Kidney (tissue), 13 donors: ENCODE measurements at regions not wholly inside any gene's neighbourhood (a gene's known extent, or its start where the extent isn't known, plus 50 kb on each side); places are given as distances from the start of the nearest gene placed in this dataset.

ENCODE experiments used
- DNase-seq, 5 donors: peaks; one replicate each; pipeline ENCODE4 v3.0.0-alpha.2; 2013 to 2020
- FAIRE-seq: peaks from 2 replicates; lab custom pipeline; 2012; peaks lifted over from hg19 to GRCh38; lab: Jason Lieb, UNC
- H3K27ac ChIP-seq, 2 donors: one replicate each; pipeline ENCODE4 v1.7.0; 2013; ENCODE audit warnings: low read depth in 2 of 2, low read length in 2 of 2, inconsistent platforms in 1 of 2
- H3K27me3 ChIP-seq: one replicate; pipeline ENCODE4 v1.7.1; 2013; ENCODE audit warnings: low read length, inconsistent platforms; ENCODE audit not compliant: control insufficient read depth, insufficient read depth
- H3K36me3 ChIP-seq, 3 donors: one replicate each; pipeline versions ENCODE4 v1.7.0 to v1.7.1; 2013; ENCODE audit warnings: low read length in 3 of 3, control low read depth in 1 of 3, inconsistent platforms in 1 of 3; ENCODE audit not compliant: insufficient read depth in 3 of 3, control insufficient read depth in 2 of 3
- H3K4me1 ChIP-seq, 3 donors: one replicate each; pipeline versions ENCODE4 v1.7.0 to v1.7.1; 2013; ENCODE audit warnings: low read length in 3 of 3, inconsistent platforms in 1 of 3, low read depth in 1 of 3; ENCODE audit not compliant: control insufficient read depth in 2 of 3, insufficient read depth in 2 of 3
- H3K4me3 ChIP-seq, 3 donors: one replicate each; pipeline versions ENCODE4 v1.7.0 to v1.8.1; 2013; ENCODE audit warnings: low read length in 3 of 3, control low read depth in 1 of 3, inconsistent platforms in 1 of 3
- H3K9ac ChIP-seq, 3 donors: one replicate each; pipeline versions ENCODE4 v1.7.0 to v1.7.1; 2013; ENCODE audit warnings: low read length in 3 of 3, control low read depth in 1 of 3, inconsistent platforms in 1 of 3
- H3K9me3 ChIP-seq, 3 donors: one replicate each; pipeline versions ENCODE4 v1.7.0 to v1.7.1; 2013; ENCODE audit warnings: low read length in 3 of 3, control low read depth in 1 of 3, inconsistent platforms in 1 of 3; ENCODE audit not compliant: control insufficient read depth in 2 of 3, insufficient read depth in 1 of 3
- CTCF ChIP-seq: IDR thresholded peaks from 3 replicates; pipeline ENCODE4 v1.5.1; 2012; ENCODE audit warnings: mild to moderate bottlenecking, moderate library complexity, borderline replicate concordance; ENCODE audit not compliant: insufficient read depth; ENCODE audit errors: extremely low read depth
- intact Hi-C: fragments of 100-400 bp; cut with DNase I; formaldehyde crosslinking; loops from one replicate; pipeline ENCODE4 v1.11.1; 2022
- donor health status: control.
- donor health status: control.
- donor health status: control.
- donor health status: control.
- donor health status: control.
- donor health status: DM: yes; HTN: yes; CAD: no.
- donor health status: Normal renal cell carcinoma (clear cell type).

GRCh38 chr9:135246248-135247205 lies 159.1 kb downstream of the OLFM1 start:
- H3K4me3 ChIP-seq: no peak overlapping the region
- no peaks in the 10 kb centered on the region for H3K9me3 ChIP-seq
- no peaks in the 10 kb centered on the region for H3K4me1 ChIP-seq
- no peaks in the 10 kb centered on the region for H3K27me3 ChIP-seq
- TF ChIP-seq CTCF: no peak
- intact Hi-C loops: no loop called here
- H3K9ac ChIP-seq: no peak overlapping the region
- DNase-seq (peak in 1 of 5 donors; percentile 41), FAIRE-seq (no peak)
- H3K36me3 ChIP-seq: no peaks in the 10 kb centered on the region
- no peak overlapping the region for H3K27ac ChIP-seq

- no peaks in the 10 kb centered on the region for H3K4me1 ChIP-seq
- DNase-seq: peak in 1 of 5 donors; percentile 63
- no peak overlapping the region for H3K9ac ChIP-seq
- no peak overlapping the region for H3K27ac ChIP-seq
- no peaks in the 10 kb centered on the region for H3K36me3 ChIP-seq
- H3K27me3 ChIP-seq: peaks cover 2% of the 10 kb centered on the region
- FAIRE-seq: no peak
- no peak overlapping the region for H3K4me3 ChIP-seq
- no peaks in the 10 kb centered on the region for H3K9me3 ChIP-seq
- intact Hi-C loops: no loop called here
- no peak for TF ChIP-seq CTCF
Observed at GRCh38 chr9:135247227-135247930, 159.9 kb downstream of the OLFM1 start.

GRCh38 chr9:135248111-135248510 lies 160.6 kb downstream of the OLFM1 start:
- Histone ChIP-seq H3K4me1 (no peaks in the 10 kb centered on the region), H3K27ac (no peak overlapping the region), H3K4me3 (no peak overlapping the region), H3K9me3 (no peaks in the 10 kb centered on the region), H3K27me3 (peaks cover 2% of the 10 kb centered on the region), H3K9ac (no peak overlapping the region), H3K36me3 (no peaks in the 10 kb centered on the region)
- TF ChIP-seq CTCF: no peak
- intact Hi-C loops: no loop called here
- peak in 1 of 5 donors; percentile 46 for DNase-seq
- no peak for FAIRE-seq
